ENCODE measurements at regions not wholly inside any gene's neighbourhood (a gene's known extent, or its start where the extent isn't known, plus 50 kb on each side); places are given as distances from the start of the nearest gene placed in this dataset.

DNA sequence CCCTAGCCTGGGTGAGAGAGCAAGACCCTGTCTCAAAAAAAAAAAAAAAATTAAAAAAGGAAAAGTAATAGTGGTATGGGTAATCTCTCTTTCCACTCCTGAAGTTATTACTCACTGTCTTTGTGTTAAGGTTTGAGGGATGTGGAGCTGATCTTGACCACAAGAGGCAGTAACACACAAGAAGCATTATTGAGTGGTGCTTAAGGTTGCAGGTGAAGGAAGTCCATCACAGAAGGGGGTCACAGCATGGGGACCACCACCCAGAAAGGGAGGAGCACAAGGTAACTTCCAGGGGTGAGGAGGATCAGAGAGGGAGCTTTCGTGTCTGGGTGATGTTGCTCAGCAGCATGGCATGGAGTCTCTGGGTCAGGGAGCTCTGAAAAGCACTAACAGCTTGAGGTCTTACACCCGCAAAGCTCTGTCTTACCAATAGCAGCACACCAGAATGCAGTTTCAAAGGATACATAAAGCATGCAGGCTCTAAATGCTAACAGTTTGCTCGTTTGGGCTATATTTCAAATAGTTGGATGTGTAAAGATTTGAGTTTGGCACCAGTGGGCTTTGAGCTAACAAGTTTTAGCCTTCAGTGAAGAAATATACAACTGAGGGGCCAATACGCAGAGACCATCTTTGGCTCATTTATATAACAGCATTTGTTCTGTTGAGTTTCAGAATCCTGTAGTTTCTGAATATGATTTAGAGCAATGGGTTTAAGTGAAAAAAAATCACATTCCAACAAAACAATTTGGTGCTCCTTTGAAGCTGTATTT, 100.4 kb upstream of the DNAJC1 start (continued):
- TF ChIP-seq, protein P1, sequence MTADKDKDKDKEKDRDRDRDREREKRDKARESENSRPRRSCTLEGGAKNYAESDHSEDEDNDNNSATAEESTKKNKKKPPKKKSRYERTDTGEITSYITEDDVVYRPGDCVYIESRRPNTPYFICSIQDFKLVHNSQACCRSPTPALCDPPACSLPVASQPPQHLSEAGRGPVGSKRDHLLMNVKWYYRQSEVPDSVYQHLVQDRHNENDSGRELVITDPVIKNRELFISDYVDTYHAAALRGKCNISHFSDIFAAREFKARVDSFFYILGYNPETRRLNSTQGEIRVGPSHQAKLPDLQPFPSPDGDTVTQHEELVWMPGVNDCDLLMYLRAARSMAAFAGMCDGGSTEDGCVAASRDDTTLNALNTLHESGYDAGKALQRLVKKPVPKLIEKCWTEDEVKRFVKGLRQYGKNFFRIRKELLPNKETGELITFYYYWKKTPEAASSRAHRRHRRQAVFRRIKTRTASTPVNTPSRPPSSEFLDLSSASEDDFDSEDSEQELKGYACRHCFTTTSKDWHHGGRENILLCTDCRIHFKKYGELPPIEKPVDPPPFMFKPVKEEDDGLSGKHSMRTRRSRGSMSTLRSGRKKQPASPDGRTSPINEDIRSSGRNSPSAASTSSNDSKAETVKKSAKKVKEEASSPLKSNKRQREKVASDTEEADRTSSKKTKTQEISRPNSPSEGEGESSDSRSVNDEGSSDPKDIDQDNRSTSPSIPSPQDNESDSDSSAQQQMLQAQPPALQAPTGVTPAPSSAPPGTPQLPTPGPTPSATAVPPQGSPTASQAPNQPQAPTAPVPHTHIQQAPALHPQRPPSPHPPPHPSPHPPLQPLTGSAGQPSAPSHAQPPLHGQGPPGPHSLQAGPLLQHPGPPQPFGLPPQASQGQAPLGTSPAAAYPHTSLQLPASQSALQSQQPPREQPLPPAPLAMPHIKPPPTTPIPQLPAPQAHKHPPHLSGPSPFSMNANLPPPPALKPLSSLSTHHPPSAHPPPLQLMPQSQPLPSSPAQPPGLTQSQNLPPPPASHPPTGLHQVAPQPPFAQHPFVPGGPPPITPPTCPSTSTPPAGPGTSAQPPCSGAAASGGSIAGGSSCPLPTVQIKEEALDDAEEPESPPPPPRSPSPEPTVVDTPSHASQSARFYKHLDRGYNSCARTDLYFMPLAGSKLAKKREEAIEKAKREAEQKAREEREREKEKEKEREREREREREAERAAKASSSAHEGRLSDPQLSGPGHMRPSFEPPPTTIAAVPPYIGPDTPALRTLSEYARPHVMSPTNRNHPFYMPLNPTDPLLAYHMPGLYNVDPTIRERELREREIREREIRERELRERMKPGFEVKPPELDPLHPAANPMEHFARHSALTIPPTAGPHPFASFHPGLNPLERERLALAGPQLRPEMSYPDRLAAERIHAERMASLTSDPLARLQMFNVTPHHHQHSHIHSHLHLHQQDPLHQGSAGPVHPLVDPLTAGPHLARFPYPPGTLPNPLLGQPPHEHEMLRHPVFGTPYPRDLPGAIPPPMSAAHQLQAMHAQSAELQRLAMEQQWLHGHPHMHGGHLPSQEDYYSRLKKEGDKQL (CRISPR knock-in tag; IDR thresholded peaks at IDR 0.05; ENCODE audit: borderline replicate concordance): no peak
- TF ChIP-seq SMARCB1 (IDR thresholded peaks at IDR 0.05; ENCODE audit: insufficient read length, low read depth) (no peak), ZNF133 (CRISPR knock-in tag; IDR thresholded peaks at IDR 0.05) (no peak), E2F3 (CRISPR knock-in tag; IDR thresholded peaks at IDR 0.05) (no peak), TAF1 (IDR thresholded peaks at IDR 0.05; ENCODE audit: control insufficient read depth, extremely low read depth, insufficient read depth, low read length, severe bottlenecking) (no peak), DPF2 (IDR thresholded peaks at IDR 0.05) (0 out of 2 replicates have a peak, but pooled peaks have one; percentile 15), STAT5B (CRISPR knock-in tag; IDR thresholded peaks at IDR 0.05) (no peak), RBBP5 (IDR thresholded peaks at IDR 0.05; ENCODE audit: borderline replicate concordance, insufficient read depth, low read length, poor library complexity, severe bottlenecking) (no peak), NFRKB (IDR thresholded peaks at IDR 0.05; ENCODE audit: low read depth) (no peak), RAD21 (CRISPR knock-in tag; conservative IDR thresholded peaks at IDR 0.05 in 1 of 2, IDR thresholded peaks at IDR 0.05 in 1 of 2) (peak; percentile 37 to 65), SMC3 (conservative IDR thresholded peaks at IDR 0.05; ENCODE audit: insufficient read depth, low read depth, low read length) (0 out of 2 replicates have a peak, but pooled peaks have one; percentile 26)
- TF ChIP-seq, protein P2, sequence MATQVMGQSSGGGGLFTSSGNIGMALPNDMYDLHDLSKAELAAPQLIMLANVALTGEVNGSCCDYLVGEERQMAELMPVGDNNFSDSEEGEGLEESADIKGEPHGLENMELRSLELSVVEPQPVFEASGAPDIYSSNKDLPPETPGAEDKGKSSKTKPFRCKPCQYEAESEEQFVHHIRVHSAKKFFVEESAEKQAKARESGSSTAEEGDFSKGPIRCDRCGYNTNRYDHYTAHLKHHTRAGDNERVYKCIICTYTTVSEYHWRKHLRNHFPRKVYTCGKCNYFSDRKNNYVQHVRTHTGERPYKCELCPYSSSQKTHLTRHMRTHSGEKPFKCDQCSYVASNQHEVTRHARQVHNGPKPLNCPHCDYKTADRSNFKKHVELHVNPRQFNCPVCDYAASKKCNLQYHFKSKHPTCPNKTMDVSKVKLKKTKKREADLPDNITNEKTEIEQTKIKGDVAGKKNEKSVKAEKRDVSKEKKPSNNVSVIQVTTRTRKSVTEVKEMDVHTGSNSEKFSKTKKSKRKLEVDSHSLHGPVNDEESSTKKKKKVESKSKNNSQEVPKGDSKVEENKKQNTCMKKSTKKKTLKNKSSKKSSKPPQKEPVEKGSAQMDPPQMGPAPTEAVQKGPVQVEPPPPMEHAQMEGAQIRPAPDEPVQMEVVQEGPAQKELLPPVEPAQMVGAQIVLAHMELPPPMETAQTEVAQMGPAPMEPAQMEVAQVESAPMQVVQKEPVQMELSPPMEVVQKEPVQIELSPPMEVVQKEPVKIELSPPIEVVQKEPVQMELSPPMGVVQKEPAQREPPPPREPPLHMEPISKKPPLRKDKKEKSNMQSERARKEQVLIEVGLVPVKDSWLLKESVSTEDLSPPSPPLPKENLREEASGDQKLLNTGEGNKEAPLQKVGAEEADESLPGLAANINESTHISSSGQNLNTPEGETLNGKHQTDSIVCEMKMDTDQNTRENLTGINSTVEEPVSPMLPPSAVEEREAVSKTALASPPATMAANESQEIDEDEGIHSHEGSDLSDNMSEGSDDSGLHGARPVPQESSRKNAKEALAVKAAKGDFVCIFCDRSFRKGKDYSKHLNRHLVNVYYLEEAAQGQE (IDR thresholded peaks at IDR 0.05; ENCODE audit: borderline replicate concordance): peak; percentile 37; the same call in 1 of the 2 replicates
- TF ChIP-seq, protein P2 (CRISPR knock-in tag; IDR thresholded peaks at IDR 0.05; ENCODE audit: low read depth): no peak
